HCT116 (cell line): ENCODE measurements at regions not wholly inside any gene's neighbourhood (a gene's known extent, or its start where the extent isn't known, plus 50 kb on each side); places are given as distances from the start of the nearest gene placed in this dataset.

Source experiments
- POLR2AphosphoS5 ChIP-seq: IDR thresholded peaks from 2 replicates; pipeline ENCODE4 v1.6.1; 2011; ENCODE audit warnings: mild to moderate bottlenecking, low read depth, low read length, moderate library complexity
- TF ChIP-seq, protein P1 (sequence below): IDR thresholded peaks from 2 replicates; pipeline ENCODE4 v1.6.1; 2012

DNA sequence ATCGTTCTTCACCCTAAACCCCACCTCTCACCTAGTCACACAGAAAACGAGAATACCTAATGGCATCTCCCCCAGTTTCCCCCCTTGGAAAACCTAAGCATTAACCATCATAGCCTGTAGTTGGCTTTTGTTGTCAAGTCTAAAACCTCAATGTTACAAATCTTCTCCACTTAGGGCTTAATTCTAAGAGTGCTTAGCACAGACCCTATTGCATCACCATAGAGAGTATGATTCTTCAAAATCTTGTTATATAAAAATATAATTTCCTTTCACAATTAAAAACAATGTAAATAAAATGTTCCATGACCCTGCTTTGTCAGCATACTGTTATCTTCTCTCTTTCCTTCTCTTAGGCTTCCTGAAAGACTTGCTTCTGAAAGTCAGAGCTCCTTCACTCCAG, 263.2 kb upstream of the RGS18 start:
- TF ChIP-seq, protein P1, sequence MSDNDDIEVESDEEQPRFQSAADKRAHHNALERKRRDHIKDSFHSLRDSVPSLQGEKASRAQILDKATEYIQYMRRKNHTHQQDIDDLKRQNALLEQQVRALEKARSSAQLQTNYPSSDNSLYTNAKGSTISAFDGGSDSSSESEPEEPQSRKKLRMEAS, result no peak
- no peak for TF ChIP-seq POLR2AphosphoS5
